ENCODE measurements at regions not wholly inside any gene's neighbourhood (a gene's known extent, or its start where the extent isn't known, plus 50 kb on each side); places are given as distances from the start of the nearest gene placed in this dataset.

- no peak for DNase-seq
Measured at GRCh38 chr11:38302564-38302963, 1704.5 kb upstream of the RAG2 start.

- no peak for DNase-seq
Measured at GRCh38 chr11:38300570-38300969, 1702.5 kb upstream of the RAG2 start.

GRCh38 chr11:38296211-38296776, 1698.3 kb upstream of the RAG2 start:
- no peak for DNase-seq

GRCh38 chr11:38282718-38283117, 1684.7 kb upstream of the RAG2 start:
- no peak for DNase-seq

GRCh38 chr11:38278457-38279141, 1680.6 kb upstream of the RAG2 start:
- no peak for DNase-seq

- DNase-seq = no peak
Measured at GRCh38 chr11:38274031-38274430, 1676.0 kb upstream of the RAG2 start.

- no peak for DNase-seq
Measured at GRCh38 chr11:38272376-38272775, 1674.3 kb upstream of the RAG2 start.

- DNase-seq = no peak
Measured at GRCh38 chr11:38266691-38267090, 1668.7 kb upstream of the RAG2 start.

GRCh38 chr11:38256436-38256835, 1658.4 kb upstream of the RAG2 start:
- no peak for DNase-seq

- no peak for DNase-seq
Measured at GRCh38 chr11:38254913-38255312, 1656.9 kb upstream of the RAG2 start.

- no peak for DNase-seq
Measured at GRCh38 chr11:38252620-38253019, 1654.6 kb upstream of the RAG2 start.

- DNase-seq = no peak
Measured at GRCh38 chr11:38246451-38246850, 1648.4 kb upstream of the RAG2 start.

GRCh38 chr11:38226684-38227083, 1628.6 kb upstream of the RAG2 start:
- no peak for DNase-seq

- DNase-seq = no peak
Measured at GRCh38 chr11:38221295-38221694, 1623.3 kb upstream of the RAG2 start.

GRCh38 chr11:38219636-38220035, 1621.6 kb upstream of the RAG2 start:
- DNase-seq = no peak

GRCh38 chr11:38208951-38209350, 1610.9 kb upstream of the RAG2 start:
- DNase-seq = no peak

GRCh38 chr11:38206663-38207062, 1608.6 kb upstream of the RAG2 start:
- no peak for DNase-seq

- no peak for DNase-seq
Measured at GRCh38 chr11:38191101-38191500, 1593.1 kb upstream of the RAG2 start.

GRCh38 chr11:38182126-38182866, 1584.3 kb upstream of the RAG2 start:
- DNase-seq = no peak

- no peak for DNase-seq
Measured at GRCh38 chr11:38176686-38177322, 1578.8 kb upstream of the RAG2 start.

GRCh38 chr11:38173676-38174075, 1575.6 kb upstream of the RAG2 start:
- no peak for DNase-seq

GRCh38 chr11:38169286-38169685, 1571.2 kb upstream of the RAG2 start:
- DNase-seq = no peak
